Type B pancreatic cell (in vitro differentiated cells): ENCODE measurements at regions not wholly inside any gene's neighbourhood (a gene's known extent, or its start where the extent isn't known, plus 50 kb on each side); places are given as distances from the start of the nearest gene placed in this dataset.

Source experiments
- DNase-seq: peaks from one replicate; pipeline ENCODE4 v3.0.0; 2021; ENCODE audit warnings: mixed read lengths; ENCODE audit not compliant: unreplicated experiment; ENCODE audit errors: extremely low spot score
- H3K27ac Mint-ChIP-seq: 2 replicates; pipeline ENCODE4 v1.8.0; 2021; ENCODE audit warnings: mild to moderate bottlenecking, mixed read lengths
- H3K27me3 Mint-ChIP-seq: 2 replicates; pipeline ENCODE4 v1.8.0; 2021; ENCODE audit warnings: mixed read lengths
- H3K36me3 Mint-ChIP-seq: 2 replicates; pipeline ENCODE4 v1.8.0; 2021; ENCODE audit warnings: mixed read lengths
- H3K4me1 Mint-ChIP-seq: one replicate; pipeline ENCODE4 v1.8.0; 2021; ENCODE audit warnings: mixed read lengths; ENCODE audit not compliant: unreplicated experiment
- H3K4me3 Mint-ChIP-seq: 2 replicates; pipeline ENCODE4 v1.8.0; 2021; ENCODE audit warnings: mild to moderate bottlenecking, mixed read lengths
- H3K9me3 Mint-ChIP-seq: 2 replicates; pipeline ENCODE4 v1.8.0; 2021; ENCODE audit warnings: mixed read lengths
- CTCF ChIP-seq: fragments of 200-600 bp; sonication (generic); conservative IDR thresholded peaks from 2 replicates; pipeline ENCODE4 v1.5.0; 2021; ENCODE audit warnings: antibody characterized with exemption, mild to moderate bottlenecking

GRCh38 chr1:164223378-164223777 lies 335.6 kb upstream of the PBX1 start:
- Mint-ChIP-seq H3K4me3 (no peak overlapping the region), H3K9me3 (peaks cover 7% of the 10 kb centered on the region), H3K4me1 (peaks cover 1% of the 10 kb centered on the region), H3K27me3 (no peaks in the 10 kb centered on the region), H3K27ac (no peak overlapping the region), H3K36me3 (no peaks in the 10 kb centered on the region)
- TF ChIP-seq CTCF, result no peak
- no peak for DNase-seq

- no peak for TF ChIP-seq CTCF
- Mint-ChIP-seq H3K27me3 (no peaks in the 10 kb centered on the region), H3K36me3 (no peaks in the 10 kb centered on the region), H3K4me1 (peaks cover 6% of the 10 kb centered on the region), H3K9me3 (peaks cover 7% of the 10 kb centered on the region), H3K27ac (no peak overlapping the region), H3K4me3 (no peak overlapping the region)
- DNase-seq, result no peak
Measured at GRCh38 chr1:164225011-164225410, 334.0 kb upstream of the PBX1 start.

GRCh38 chr1:164226977-164227376 lies 332.0 kb upstream of the PBX1 start:
- Mint-ChIP-seq H3K4me1 (peaks cover 6% of the 10 kb centered on the region), H3K9me3 (peaks cover 7% of the 10 kb centered on the region), H3K4me3 (no peak overlapping the region), H3K27me3 (no peaks in the 10 kb centered on the region), H3K27ac (no peak overlapping the region), H3K36me3 (no peaks in the 10 kb centered on the region)
- TF ChIP-seq CTCF, result no peak
- no peak for DNase-seq

- no peak for DNase-seq
- Mint-ChIP-seq H3K36me3 (no peaks in the 10 kb centered on the region), H3K4me1 (peaks cover 13% of the 10 kb centered on the region), H3K9me3 (peaks cover 5% of the 10 kb centered on the region), H3K4me3 (no peak overlapping the region), H3K27ac (no peak overlapping the region), H3K27me3 (no peaks in the 10 kb centered on the region)
- TF ChIP-seq CTCF, result no peak
Measured at GRCh38 chr1:164228928-164229327, 330.1 kb upstream of the PBX1 start.

- no peak for DNase-seq
- peaks cover 13% of the 10 kb centered on the region for H3K4me1 Mint-ChIP-seq
- H3K36me3 Mint-ChIP-seq, result no peaks in the 10 kb centered on the region
- peaks cover 5% of the 10 kb centered on the region for H3K9me3 Mint-ChIP-seq
- H3K27ac Mint-ChIP-seq, result no peak overlapping the region
- H3K4me3 Mint-ChIP-seq, result no peak overlapping the region
- H3K27me3 Mint-ChIP-seq, result no peaks in the 10 kb centered on the region
- no peak for TF ChIP-seq CTCF
Measured at GRCh38 chr1:164233149-164233548, 325.8 kb upstream of the PBX1 start.

- H3K27me3 Mint-ChIP-seq, result no peaks in the 10 kb centered on the region
- H3K9me3 Mint-ChIP-seq, result no peaks in the 10 kb centered on the region
- DNase-seq, result no peak
- H3K4me3 Mint-ChIP-seq, result no peak overlapping the region
- no peak for TF ChIP-seq CTCF
- H3K36me3 Mint-ChIP-seq, result no peaks in the 10 kb centered on the region
- H3K27ac Mint-ChIP-seq, result no peak overlapping the region
- H3K4me1 Mint-ChIP-seq, result peaks cover 2% of the 10 kb centered on the region
Measured at GRCh38 chr1:164240081-164240480, 318.9 kb upstream of the PBX1 start.
